ENCODE measurements at regions not wholly inside any gene's neighbourhood (a gene's known extent, or its start where the extent isn't known, plus 50 kb on each side); places are given as distances from the start of the nearest gene placed in this dataset.
"Not testable (repeated sequence)": the region's sequence is repeated elsewhere in the genome, so short reads cannot be mapped to it uniquely, and the experiment has no call there.

- no peak for DNase-seq
- no peak for ATAC-seq
- intact Hi-C loops (cut with DNase I): no loop called here
Observed at GRCh38 chr21:20026543-20026942, 971.7 kb upstream of the NCAM2 start.

- DNase-seq (no peak), ATAC-seq (peak; percentile 76 to 77)
- intact Hi-C loops (cut with DNase I): no loop called here
Observed at GRCh38 chr21:20030390-20030789, 967.8 kb upstream of the NCAM2 start.

- no peak for ATAC-seq
- DNase-seq: no peak
- intact Hi-C loops (cut with DNase I): no loop called here
Observed at GRCh38 chr21:20031807-20032206, 966.4 kb upstream of the NCAM2 start.

GRCh38 chr21:20040768-20041167 is 957.4 kb upstream of the NCAM2 start:
- intact Hi-C loops (cut with DNase I): no loop called here
- ATAC-seq: no peak
- no peak for DNase-seq

GRCh38 chr21:20045197-20045596 is 953.0 kb upstream of the NCAM2 start:
- intact Hi-C loops (cut with DNase I): no loop called here
- DNase-seq (no peak), ATAC-seq (no peak)

- intact Hi-C loops (cut with DNase I); ATAC-seq; DNase-seq: not testable (repeated sequence)
Observed at GRCh38 chr21:20048130-20048837, 949.9 kb upstream of the NCAM2 start.

GRCh38 chr21:20083336-20083735 is 914.9 kb upstream of the NCAM2 start:
- ATAC-seq: no peak

GRCh38 chr21:20083925-20084324 is 914.3 kb upstream of the NCAM2 start:
- DNase-seq (no peak), ATAC-seq (no peak)
- intact Hi-C loops (cut with DNase I): no loop called here

More at GRCh38 chr21:20083336-20083735, 914.9 kb upstream of the NCAM2 start:
- intact Hi-C loops (cut with DNase I): no loop called here
- DNase-seq: no peak

- DNase-seq (no peak), ATAC-seq (no peak)
- intact Hi-C loops (cut with DNase I): no loop called here
Observed at GRCh38 chr21:20086508-20086907, 911.7 kb upstream of the NCAM2 start.

GRCh38 chr21:20106368-20106767 is 891.8 kb upstream of the NCAM2 start:
- intact Hi-C loops (cut with DNase I): no loop called here
- ATAC-seq: no peak
- DNase-seq: no peak

GRCh38 chr21:20108016-20108415 is 890.2 kb upstream of the NCAM2 start:
- ATAC-seq: no peak
- DNase-seq: no peak
- intact Hi-C loops (cut with DNase I): no loop called here

- DNase-seq (no peak), ATAC-seq (no peak)
- intact Hi-C loops (cut with DNase I): no loop called here
Observed at GRCh38 chr21:20108976-20109540, 889.2 kb upstream of the NCAM2 start.

GRCh38 chr21:20110368-20110767 is 887.8 kb upstream of the NCAM2 start:
- DNase-seq (no peak), ATAC-seq (no peak)
- intact Hi-C loops (cut with DNase I): no loop called here

- ATAC-seq (no peak), DNase-seq (no peak)
- intact Hi-C loops (cut with DNase I): no loop called here
Observed at GRCh38 chr21:20151741-20152140, 846.5 kb upstream of the NCAM2 start.

- DNase-seq (no peak), ATAC-seq (no peak)
- intact Hi-C loops (cut with DNase I): no loop called here
Observed at GRCh38 chr21:20163167-20163566, 835.0 kb upstream of the NCAM2 start.

- intact Hi-C loops (cut with DNase I): no loop called here
- ATAC-seq (no peak), DNase-seq (no peak)
Observed at GRCh38 chr21:20167059-20167458, 831.1 kb upstream of the NCAM2 start.

GRCh38 chr21:20169812-20170576 is 828.2 kb upstream of the NCAM2 start:
- DNase-seq: no peak
- intact Hi-C loops (cut with DNase I): no loop called here

GRCh38 chr21:20186186-20186585 is 812.0 kb upstream of the NCAM2 start:
- intact Hi-C loops (cut with DNase I): no loop called here
- DNase-seq (no peak), ATAC-seq (no peak)

More at GRCh38 chr21:20169812-20170576, 828.2 kb upstream of the NCAM2 start:
- ATAC-seq: no peak

GRCh38 chr21:20187028-20187427 is 811.2 kb upstream of the NCAM2 start:
- DNase-seq (no peak), ATAC-seq (no peak)
- intact Hi-C loops (cut with DNase I): no loop called here

GRCh38 chr21:20201323-20201722 is 796.9 kb upstream of the NCAM2 start:
- ATAC-seq; DNase-seq; intact Hi-C loops (cut with DNase I): not testable (repeated sequence)
